ENCODE measurements at regions not wholly inside any gene's neighbourhood (a gene's known extent, or its start where the extent isn't known, plus 50 kb on each side); places are given as distances from the start of the nearest gene placed in this dataset.

GRCh38 chr16:73545755-73546154 lies 497.8 kb upstream of the ZFHX3 start:
- Histone ChIP-seq H3K4me3 (ENCODE audit: low read length) (no peak overlapping the region), H3K4me1 (ENCODE audit: control insufficient read depth, low read length) (no peaks in the 10 kb centered on the region), H3K27ac (ENCODE audit: low read depth, low read length) (no peak overlapping the region), H3K36me3 (ENCODE audit: control insufficient read depth, low read length) (no peaks in the 10 kb centered on the region), H4K20me1 (ENCODE audit: control insufficient read depth, insufficient read depth, low read depth, low read length) (no peaks in the 10 kb centered on the region), H3F3A (ENCODE audit: control insufficient read depth, insufficient read depth) (no peaks in the 10 kb centered on the region), H3K27me3 (ENCODE audit: control insufficient read depth, low read length) (peaks cover 32% of the 10 kb centered on the region), H3K9me2 (replicated peaks; ENCODE audit: control insufficient read depth, low read length) (no peaks in the 10 kb centered on the region), H3K79me2 (ENCODE audit: control insufficient read depth, low read length) (no peaks in the 10 kb centered on the region), H3K9me3 (ENCODE audit: control insufficient read depth, insufficient read depth, low read length) (no peaks in the 10 kb centered on the region), H3K4me2 (ENCODE audit: low read length) (no peak overlapping the region)
- TF ChIP-seq CTCF (IDR thresholded peaks at IDR 0.05; ENCODE audit: low read depth, low read length, poor library complexity, severe bottlenecking) (no peak), EZH2phosphoT487 (IDR thresholded peaks at IDR 0.05; ENCODE audit: borderline replicate concordance, low read length) (no peak)

- Histone ChIP-seq H3K36me3 (ENCODE audit: control insufficient read depth, low read length) (no peaks in the 10 kb centered on the region), H3K4me3 (ENCODE audit: low read length) (no peak overlapping the region), H3K9me2 (replicated peaks; ENCODE audit: control insufficient read depth, low read length) (no peaks in the 10 kb centered on the region), H3K79me2 (ENCODE audit: control insufficient read depth, low read length) (no peaks in the 10 kb centered on the region), H3K27ac (ENCODE audit: low read depth, low read length) (no peak overlapping the region), H3K9me3 (ENCODE audit: control insufficient read depth, insufficient read depth, low read length) (no peaks in the 10 kb centered on the region), H3K4me1 (ENCODE audit: control insufficient read depth, low read length) (no peaks in the 10 kb centered on the region), H3K27me3 (ENCODE audit: control insufficient read depth, low read length) (peaks cover 32% of the 10 kb centered on the region), H3K4me2 (ENCODE audit: low read length) (no peak overlapping the region), H4K20me1 (ENCODE audit: control insufficient read depth, insufficient read depth, low read depth, low read length) (no peaks in the 10 kb centered on the region), H3F3A (ENCODE audit: control insufficient read depth, insufficient read depth) (no peaks in the 10 kb centered on the region)
- TF ChIP-seq EZH2phosphoT487 (IDR thresholded peaks at IDR 0.05; ENCODE audit: borderline replicate concordance, low read length): no peak
- no peak for TF ChIP-seq CTCF (IDR thresholded peaks at IDR 0.05; ENCODE audit: low read depth, low read length, poor library complexity, severe bottlenecking)
Measured at GRCh38 chr16:73545290-73545689, 497.4 kb upstream of the ZFHX3 start.

- Histone ChIP-seq H3K4me2 (ENCODE audit: low read length) (no peak overlapping the region), H4K20me1 (ENCODE audit: control insufficient read depth, insufficient read depth, low read depth, low read length) (no peaks in the 10 kb centered on the region), H3K9me2 (replicated peaks; ENCODE audit: control insufficient read depth, low read length) (no peaks in the 10 kb centered on the region), H3K27me3 (ENCODE audit: control insufficient read depth, low read length) (peaks cover 32% of the 10 kb centered on the region), H3K27ac (ENCODE audit: low read depth, low read length) (no peak overlapping the region), H3K79me2 (ENCODE audit: control insufficient read depth, low read length) (no peaks in the 10 kb centered on the region), H3K9me3 (ENCODE audit: control insufficient read depth, insufficient read depth, low read length) (no peaks in the 10 kb centered on the region), H3K4me1 (ENCODE audit: control insufficient read depth, low read length) (no peaks in the 10 kb centered on the region), H3F3A (ENCODE audit: control insufficient read depth, insufficient read depth) (no peaks in the 10 kb centered on the region), H3K36me3 (ENCODE audit: control insufficient read depth, low read length) (no peaks in the 10 kb centered on the region), H3K4me3 (ENCODE audit: low read length) (no peak overlapping the region)
- TF ChIP-seq EZH2phosphoT487 (IDR thresholded peaks at IDR 0.05; ENCODE audit: borderline replicate concordance, low read length): no peak
- TF ChIP-seq CTCF (IDR thresholded peaks at IDR 0.05; ENCODE audit: low read depth, low read length, poor library complexity, severe bottlenecking): no peak
Measured at GRCh38 chr16:73544826-73545225, 496.9 kb upstream of the ZFHX3 start.

All from DOHH2 (cell line).